OCI-LY1 (cell line): ENCODE measurements at regions not wholly inside any gene's neighbourhood (a gene's known extent, or its start where the extent isn't known, plus 50 kb on each side); places are given as distances from the start of the nearest gene placed in this dataset.
"Not testable (repeated sequence)": the region's sequence is repeated elsewhere in the genome, so short reads cannot be mapped to it uniquely, and the experiment has no call there.

Source experiments
- H2AFZ ChIP-seq: fragments of 200-600 bp; sonication (generic), shearing (Covaris generic); 2 replicates; pipeline ENCODE4 v1.6.0; 2014; ENCODE audit warnings: antibody characterized with exemption, mild to moderate bottlenecking, low read length
- H3F3A ChIP-seq: fragments of 200-600 bp; sonication (generic), shearing (Covaris generic); 2 replicates; pipeline ENCODE4 v1.6.0; 2014; ENCODE audit warnings: mild to moderate bottlenecking, antibody characterized with exemption, low read length, moderate library complexity; ENCODE audit not compliant: insufficient read depth
- H3K27ac ChIP-seq: fragments of 200-600 bp; sonication (generic); 2 replicates; pipeline ENCODE4 v1.5.1; 2014; ENCODE audit warnings: low read length, mixed run types, mild to moderate bottlenecking, low read depth; ENCODE audit not compliant: poor library complexity, severe bottlenecking
- H3K27me3 ChIP-seq: fragments of 200-600 bp; sonication (generic); 2 replicates; pipeline ENCODE4 v1.6.0; 2014; ENCODE audit warnings: antibody characterized with exemption, mild to moderate bottlenecking, low read length, moderate library complexity; ENCODE audit not compliant: insufficient read depth
- H3K36me3 ChIP-seq: fragments of 200-600 bp; sonication (generic); 2 replicates; pipeline ENCODE4 v1.6.1; 2014; ENCODE audit warnings: mild to moderate bottlenecking, antibody characterized with exemption, low read length, moderate library complexity, mixed read lengths; ENCODE audit not compliant: insufficient read depth
- H3K4me1 ChIP-seq: fragments of 200-600 bp; sonication (generic); 2 replicates; pipeline ENCODE4 v1.5.1; 2014; ENCODE audit warnings: mild to moderate bottlenecking, low read length, moderate library complexity; ENCODE audit not compliant: insufficient read depth, severe bottlenecking
- H3K4me2 ChIP-seq: fragments of 200-600 bp; sonication (generic), shearing (Covaris generic); 2 replicates; pipeline ENCODE4 v1.6.1; 2014; ENCODE audit warnings: low read length
- H3K4me3 ChIP-seq: fragments of 200-600 bp; sonication (generic); 2 replicates; pipeline ENCODE4 v1.5.1; 2014; ENCODE audit warnings: low read length, low read depth, mild to moderate bottlenecking, mixed read lengths; ENCODE audit not compliant: poor library complexity, severe bottlenecking
- H3K79me2 ChIP-seq: fragments of 200-600 bp; shearing (Covaris generic); 2 replicates; pipeline ENCODE4 v1.6.1; 2016; ENCODE audit warnings: mixed run types, low read length, mixed read lengths; ENCODE audit not compliant: insufficient read depth
- H3K9ac ChIP-seq: fragments of 200-600 bp; sonication (generic), shearing (Covaris generic); 2 replicates; pipeline ENCODE4 v1.6.1; 2014; ENCODE audit warnings: mild to moderate bottlenecking, low read length, mixed read lengths
- H3K9me2 ChIP-seq: fragments of 200-600 bp; sonication (generic), shearing (Covaris generic); 2 replicates; pipeline ENCODE4 v1.6.1; 2014; ENCODE audit warnings: low read depth, mild to moderate bottlenecking, low read length, mixed read lengths
- H3K9me3 ChIP-seq: fragments of 200-600 bp; shearing (Covaris generic); 2 replicates; pipeline ENCODE4 v1.6.1; 2014; ENCODE audit warnings: low read length, mixed read lengths
- H4K20me1 ChIP-seq: fragments of 200-600 bp; sonication (generic), shearing (Covaris generic); 2 replicates; pipeline ENCODE4 v1.6.0; 2016; ENCODE audit warnings: mild to moderate bottlenecking, low read length; ENCODE audit not compliant: insufficient read depth
- CTCF ChIP-seq: fragments of 200-600 bp; sonication (generic), shearing (Covaris generic); IDR thresholded peaks from 2 replicates; pipeline ENCODE4 v1.5.1; 2017; ENCODE audit warnings: mild to moderate bottlenecking, antibody characterized with exemption, low read length, moderate library complexity, mixed read lengths
- EZH2 ChIP-seq: fragments of 200-600 bp; sonication (generic), shearing (Covaris generic); IDR thresholded peaks from 2 replicates; pipeline ENCODE4 v1.8.0; 2017; ENCODE audit warnings: borderline replicate concordance, mixed run types, mild to moderate bottlenecking, antibody characterized with exemption, low read length, moderate library complexity, mixed read lengths

- Histone ChIP-seq H2AFZ (no peak overlapping the region), H3K79me2 (no peaks in the 10 kb centered on the region), H3K9me2 (no peaks in the 10 kb centered on the region)
Observed at GRCh38 chr10:120221873-120222485, 235.0 kb upstream of the PLPP4 start.

GRCh38 chr10:120229641-120230040 lies 227.4 kb upstream of the PLPP4 start:
- no peak overlapping the region for H3K27ac ChIP-seq
- no peaks in the 10 kb centered on the region for H3F3A ChIP-seq
- H2AFZ ChIP-seq, result no peak overlapping the region
- no peaks in the 10 kb centered on the region for H3K27me3 ChIP-seq
- H3K9me3 ChIP-seq, result no peaks in the 10 kb centered on the region
- no peak for TF ChIP-seq EZH2
- no peak for TF ChIP-seq CTCF
- H3K4me1 ChIP-seq, result no peaks in the 10 kb centered on the region
- no peaks in the 10 kb centered on the region for H3K9me2 ChIP-seq
- no peak overlapping the region for H3K9ac ChIP-seq
- no peak overlapping the region for H3K4me3 ChIP-seq
- no peaks in the 10 kb centered on the region for H3K36me3 ChIP-seq
- no peaks in the 10 kb centered on the region for H4K20me1 ChIP-seq
- no peaks in the 10 kb centered on the region for H3K79me2 ChIP-seq
- no peak overlapping the region for H3K4me2 ChIP-seq

More at GRCh38 chr10:120221873-120222485, 235.0 kb upstream of the PLPP4 start:
- Histone ChIP-seq H3K27ac (no peak overlapping the region), H4K20me1 (no peaks in the 10 kb centered on the region), H3K9me3 (no peaks in the 10 kb centered on the region), H3F3A (no peaks in the 10 kb centered on the region), H3K4me3 (no peak overlapping the region), H3K9ac (no peak overlapping the region), H3K4me2 (no peak overlapping the region), H3K4me1 (no peaks in the 10 kb centered on the region), H3K27me3 (no peaks in the 10 kb centered on the region), H3K36me3 (no peaks in the 10 kb centered on the region)
- TF ChIP-seq CTCF (peak; percentile 61), EZH2 (no peak)

- H3K27ac ChIP-seq, H3K79me2 ChIP-seq, H3K9me3 ChIP-seq, H3F3A ChIP-seq, H2AFZ ChIP-seq, H3K36me3 ChIP-seq, H3K9ac ChIP-seq, H4K20me1 ChIP-seq, H3K4me3 ChIP-seq, H3K4me2 ChIP-seq, H3K4me1 ChIP-seq, H3K27me3 ChIP-seq, H3K9me2 ChIP-seq: not testable (repeated sequence)
Observed at GRCh38 chr10:120239695-120240094, 217.3 kb upstream of the PLPP4 start.

- H3K4me2 ChIP-seq, result no peak overlapping the region
- no peak for TF ChIP-seq EZH2
- no peak for TF ChIP-seq CTCF
- H3K27me3 ChIP-seq, result no peaks in the 10 kb centered on the region
- no peaks in the 10 kb centered on the region for H3F3A ChIP-seq
- no peaks in the 10 kb centered on the region for H3K9me2 ChIP-seq
- H3K36me3 ChIP-seq, result no peaks in the 10 kb centered on the region
- H3K4me3 ChIP-seq, result no peak overlapping the region
- H3K4me1 ChIP-seq, result no peaks in the 10 kb centered on the region
- no peaks in the 10 kb centered on the region for H4K20me1 ChIP-seq
- H3K9me3 ChIP-seq, result no peaks in the 10 kb centered on the region
- no peaks in the 10 kb centered on the region for H3K79me2 ChIP-seq
- H3K9ac ChIP-seq, result no peak overlapping the region
- H3K27ac ChIP-seq, result no peak overlapping the region
- H2AFZ ChIP-seq, result no peak overlapping the region
Observed at GRCh38 chr10:120251821-120252442, 205.1 kb upstream of the PLPP4 start.
